Ovary (tissue), 7 donors: ENCODE measurements at regions not wholly inside any gene's neighbourhood (a gene's known extent, or its start where the extent isn't known, plus 50 kb on each side); places are given as distances from the start of the nearest gene placed in this dataset.

Experiments used
- DNase-seq, 5 donors: peaks; one replicate each; pipeline ENCODE4 v3.0.0-alpha.2; 2019 to 2020
- H3K27ac ChIP-seq, 2 donors: fragments of 200-600 bp; one replicate each; pipeline versions ENCODE4 v1.5.1 to v1.8.0; 2019 to 2022
- H3K27me3 ChIP-seq: fragments of 200-600 bp; one replicate; pipeline ENCODE4 v1.8.0; 2022
- H3K36me3 ChIP-seq: fragments of 200-600 bp; sonication (generic); one replicate; pipeline ENCODE4 v1.5.1; 2019
- H3K4me1 ChIP-seq: one replicate; pipeline ENCODE4 v1.8.1; 2013; ENCODE audit warnings: mild to moderate bottlenecking, moderate library complexity; ENCODE audit not compliant: insufficient read depth
- H3K4me3 ChIP-seq: fragments of 200-600 bp; sonication (generic); one replicate; pipeline ENCODE4 v1.5.1; 2017
- H3K9me3 ChIP-seq, 2 donors: fragments of 200-600 bp in 1 of 2; sonication (generic) in 1 of 2; one replicate each; pipeline versions ENCODE4 v1.5.1 to v1.8.1; 2013 to 2019; ENCODE audit warnings: mild to moderate bottlenecking in 1 of 2, moderate library complexity in 1 of 2
- CTCF ChIP-seq, 3 donors: fragments of 450-650 bp in 2 of 3; fragments of 200-600 bp in 1 of 3; IDR thresholded peaks; one replicate each; pipeline versions ENCODE4 v1.5.1 to v1.8.0; 2016 to 2022; ENCODE audit warnings: antibody characterized with exemption in 3 of 3, mild to moderate bottlenecking in 1 of 3
- EP300 ChIP-seq: sonication (generic); formaldehyde crosslinking; IDR thresholded peaks from one replicate; pipeline ENCODE4 v1.6.1; 2017; ENCODE audit warnings: antibody characterized with exemption
- POLR2A ChIP-seq: fragments of 450-650 bp; IDR thresholded peaks from one replicate; pipeline ENCODE4 v1.6.1; 2017; ENCODE audit warnings: antibody characterized with exemption, mild to moderate bottlenecking, moderate library complexity
- WGBS, 3 donors: extraction: QIAGEN DNeasy Blood & Tissue Kit in 1 of 3; methylation state at CpG; one replicate each; pipeline versions ENCODE4 v1.1.5 to v1.1.7; 2013 to 2017; 5-methylcytosine and 5-hydroxymethylcytosine counted together
- intact Hi-C, 4 donors: fragments of 100-400 bp; cut with DNase I; formaldehyde crosslinking; loops; one replicate each; pipeline versions ENCODE4 v1.11.0 to v1.15.1; 2022 to 2023
- donor health status: DM: no; HTN: no; CAD: no; lungs with moderate emphysema.
- donor health status: DM: no; HTN: no; CAD: no.
- donor health status: Bipolar disorder and iron deficiency.
- donor health status: DM: no; HTN: no; CAD: no.
- donor health status: DM: yes; HTN: yes; CAD: no.

GRCh38 chr18:70464343-70465114, 175.7 kb downstream of the SOCS6 start:
- no peak overlapping the region for H3K27ac ChIP-seq

GRCh38 chr18:70463085-70463484, 174.2 kb downstream of the SOCS6 start:
- H3K4me3 ChIP-seq = no peak overlapping the region
- peaks cover 2% of the 10 kb centered on the region for H3K4me1 ChIP-seq
- 70 to 81% (median 72%) methylated on average over 6 of the region's 6 CpGs for WGBS, 3 donors
- no peak for DNase-seq
- TF ChIP-seq POLR2A (no peak), EP300 (no peak), CTCF (IDR thresholded peaks at IDR 0.05) (no peak)
- no peaks in the 10 kb centered on the region for H3K27me3 ChIP-seq
- no peak overlapping the region for H3K27ac ChIP-seq
- H3K36me3 ChIP-seq = no peaks in the 10 kb centered on the region
- no peaks in the 10 kb centered on the region for H3K9me3 ChIP-seq
- intact Hi-C loops = no loop called here

More at GRCh38 chr18:70464343-70465114, 175.7 kb downstream of the SOCS6 start:
- 9 to 13% (median 12%) methylated on average over 18 of the region's 18 CpGs for WGBS, 3 donors
- Histone ChIP-seq H3K9me3 (no peaks in the 10 kb centered on the region), H3K4me3 (no peak overlapping the region), H3K36me3 (no peaks in the 10 kb centered on the region), H3K27me3 (no peaks in the 10 kb centered on the region), H3K4me1 (peaks cover 2% of the 10 kb centered on the region)
- TF ChIP-seq CTCF (IDR thresholded peaks at IDR 0.05) (no peak), EP300 (no peak), POLR2A (no peak)
- peak; percentile 38 to 65 (median 53) for DNase-seq
- intact Hi-C loops = no loop called here

- H3K36me3 ChIP-seq = no peaks in the 10 kb centered on the region
- H3K27ac ChIP-seq = no peak overlapping the region
- H3K27me3 ChIP-seq = no peaks in the 10 kb centered on the region
- DNase-seq = no peak
- no peaks in the 10 kb centered on the region for H3K9me3 ChIP-seq
- intact Hi-C loops = no loop called here
- WGBS, 3 donors = 28 to 41% (median 35%) methylated on average over 3 of the region's 3 CpGs
- H3K4me1 ChIP-seq = peaks cover 2% of the 10 kb centered on the region
- no peak for TF ChIP-seq POLR2A
- TF ChIP-seq EP300 = no peak
- no peak overlapping the region for H3K4me3 ChIP-seq
Measured at GRCh38 chr18:70462078-70462439, 173.2 kb downstream of the SOCS6 start.

DNA sequence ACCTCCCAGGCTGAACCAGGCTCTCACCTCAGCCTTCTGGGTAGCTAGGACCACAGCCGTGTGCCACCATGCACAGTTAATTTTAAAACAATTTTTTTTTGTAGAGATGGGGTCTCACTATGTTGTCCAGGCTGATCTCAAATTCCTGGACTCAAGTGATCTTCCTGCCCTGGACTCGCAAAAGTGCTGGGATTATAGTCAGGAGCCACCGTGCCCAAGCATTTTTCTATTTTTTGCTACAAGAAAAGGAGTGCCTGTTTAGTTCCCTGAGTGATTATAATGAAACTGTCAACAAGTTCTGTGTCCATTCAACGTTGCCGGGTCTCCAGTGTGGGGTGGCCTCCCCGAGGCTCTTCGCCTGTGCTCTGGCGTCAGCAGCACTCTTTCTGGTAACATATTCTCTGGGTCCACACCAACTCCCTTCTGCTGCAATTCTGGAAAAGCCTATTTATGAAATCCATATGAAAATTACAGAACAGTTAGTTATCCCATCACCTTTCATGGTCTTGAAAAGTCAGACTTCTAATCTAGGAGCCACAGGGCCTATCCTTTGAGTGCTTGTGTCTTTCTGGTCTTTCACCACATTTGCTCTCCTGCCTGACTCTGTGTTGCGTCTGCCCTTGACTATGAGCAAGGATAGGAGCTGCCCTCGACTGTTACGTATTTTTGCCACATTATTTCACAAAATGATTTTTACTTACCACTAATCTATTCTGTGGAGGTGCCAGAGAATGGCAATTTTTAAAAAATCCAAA, 172.7 kb downstream of the SOCS6 start:
- Histone ChIP-seq H3K4me1 (peaks cover 2% of the 10 kb centered on the region), H3K27me3 (no peaks in the 10 kb centered on the region), H3K9me3 (no peaks in the 10 kb centered on the region), H3K27ac (no peak overlapping the region), H3K36me3 (no peaks in the 10 kb centered on the region), H3K4me3 (no peak overlapping the region)
- intact Hi-C loops = no loop called here
- TF ChIP-seq CTCF (IDR thresholded peaks at IDR 0.05) (no peak), POLR2A (no peak), EP300 (no peak)
- WGBS, 3 donors = 80 to 89% (median 84%) methylated on average over 11 of the region's 11 CpGs
- DNase-seq = no peak

DNA sequence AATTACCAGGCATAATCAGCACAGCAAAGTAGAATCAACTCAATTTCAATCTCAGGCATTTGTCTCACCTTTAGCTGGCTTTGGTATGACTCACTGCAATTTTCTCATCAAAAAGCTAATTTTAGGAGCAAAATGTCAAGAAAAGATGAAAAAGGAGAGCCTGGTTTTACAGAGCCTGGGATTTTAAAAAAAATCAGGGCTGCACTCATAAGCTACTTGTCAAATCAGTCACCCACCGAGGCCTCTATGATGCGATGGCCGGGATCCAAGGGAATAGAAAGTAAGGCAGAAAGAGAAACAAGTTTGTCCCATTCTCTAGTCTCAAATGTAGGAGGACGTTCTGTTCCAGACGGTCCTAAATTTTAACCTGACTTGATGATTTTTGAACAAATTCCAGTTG, 170.9 kb downstream of the SOCS6 start:
- Histone ChIP-seq H3K4me3 (no peak overlapping the region), H3K27ac (no peak overlapping the region), H3K4me1 (peaks cover 2% of the 10 kb centered on the region), H3K27me3 (no peaks in the 10 kb centered on the region), H3K9me3 (no peaks in the 10 kb centered on the region), H3K36me3 (no peaks in the 10 kb centered on the region)
- no peak for DNase-seq
- intact Hi-C loops = loop anchor here in 2 of 4 donors (10.0 kb wide), 1 partner anchor 265 kb away; no protein-coding TSS in a partner anchor
- 52 to 65% (median 60%) methylated on average over 5 of the region's 5 CpGs for WGBS, 3 donors
- no peak for TF ChIP-seq CTCF (IDR thresholded peaks at IDR 0.05)
- TF ChIP-seq POLR2A = no peak
